Mesothelial cell of epicardium (in vitro differentiated cells): ENCODE measurements at regions not wholly inside any gene's neighbourhood (a gene's known extent, or its start where the extent isn't known, plus 50 kb on each side); places are given as distances from the start of the nearest gene placed in this dataset.

ENCODE experiments used
- DNase-seq, 2 experiments: peaks; one replicate each; pipeline ENCODE4 v3.0.0; 2021; ENCODE audit warnings: low spot score in 2 of 2; ENCODE audit not compliant: unreplicated experiment in 2 of 2
- H3K27ac Mint-ChIP-seq: 2 replicates; pipeline ENCODE4 v1.8.0; 2021; ENCODE audit warnings: mixed read lengths
- H3K27me3 Mint-ChIP-seq: 2 replicates; pipeline ENCODE4 v1.8.0; 2021; ENCODE audit warnings: low read depth, mixed read lengths
- H3K36me3 Mint-ChIP-seq: 2 replicates; pipeline ENCODE4 v1.8.0; 2021; ENCODE audit warnings: mixed read lengths
- H3K4me1 Mint-ChIP-seq: 2 replicates; pipeline ENCODE4 v1.8.0; 2021; ENCODE audit warnings: mixed read lengths
- H3K4me3 Mint-ChIP-seq: 2 replicates; pipeline ENCODE4 v1.8.0; 2021; ENCODE audit warnings: mild to moderate bottlenecking, moderate library complexity, mixed read lengths
- H3K9me3 Mint-ChIP-seq: 2 replicates; pipeline ENCODE4 v1.8.0; 2021; ENCODE audit warnings: mixed read lengths
- CTCF ChIP-seq: fragments of 200-600 bp; sonication (generic); IDR thresholded peaks from one replicate; pipeline ENCODE4 v1.5.0; 2021; ENCODE audit warnings: antibody characterized with exemption; ENCODE audit not compliant: unreplicated experiment

GRCh38 chr3:59425942-59426341 lies 376.1 kb upstream of the CFAP20DC start:
- no peaks in the 10 kb centered on the region for H3K9me3 Mint-ChIP-seq
- DNase-seq, result no peak
- H3K4me1 Mint-ChIP-seq, result peaks cover 2% of the 10 kb centered on the region
- no peak for TF ChIP-seq CTCF
- H3K27ac Mint-ChIP-seq, result no peak overlapping the region
- no peaks in the 10 kb centered on the region for H3K36me3 Mint-ChIP-seq
- H3K27me3 Mint-ChIP-seq, result peaks cover 28% of the 10 kb centered on the region
- H3K4me3 Mint-ChIP-seq, result no peak overlapping the region

- no peak for TF ChIP-seq CTCF
- H3K9me3 Mint-ChIP-seq, result no peaks in the 10 kb centered on the region
- H3K4me3 Mint-ChIP-seq, result no peak overlapping the region
- DNase-seq, result no peak
- H3K27ac Mint-ChIP-seq, result no peak overlapping the region
- H3K27me3 Mint-ChIP-seq, result peaks cover 31% of the 10 kb centered on the region
- no peaks in the 10 kb centered on the region for H3K36me3 Mint-ChIP-seq
- peaks cover 2% of the 10 kb centered on the region for H3K4me1 Mint-ChIP-seq
Observed at GRCh38 chr3:59425371-59425770, 375.5 kb upstream of the CFAP20DC start.

- TF ChIP-seq CTCF, result no peak
- no peak overlapping the region for H3K27ac Mint-ChIP-seq
- DNase-seq, result no peak
Observed at GRCh38 chr3:59424268-59425010, 374.6 kb upstream of the CFAP20DC start.

GRCh38 chr3:59423707-59424106 lies 373.9 kb upstream of the CFAP20DC start:
- peaks cover 27% of the 10 kb centered on the region for H3K27me3 Mint-ChIP-seq
- TF ChIP-seq CTCF, result no peak
- no peak for DNase-seq
- H3K27ac Mint-ChIP-seq, result no peak overlapping the region
- no peak overlapping the region for H3K4me3 Mint-ChIP-seq
- peaks cover 2% of the 10 kb centered on the region for H3K4me1 Mint-ChIP-seq
- H3K9me3 Mint-ChIP-seq, result no peaks in the 10 kb centered on the region
- H3K36me3 Mint-ChIP-seq, result no peaks in the 10 kb centered on the region

More at GRCh38 chr3:59424268-59425010, 374.6 kb upstream of the CFAP20DC start:
- H3K4me1 Mint-ChIP-seq, result peaks cover 2% of the 10 kb centered on the region
- no peaks in the 10 kb centered on the region for H3K9me3 Mint-ChIP-seq
- no peaks in the 10 kb centered on the region for H3K36me3 Mint-ChIP-seq
- peaks cover 28% of the 10 kb centered on the region for H3K27me3 Mint-ChIP-seq
- no peak overlapping the region for H3K4me3 Mint-ChIP-seq

GRCh38 chr3:59422312-59422711 lies 372.5 kb upstream of the CFAP20DC start:
- no peak overlapping the region for H3K4me3 Mint-ChIP-seq

More at GRCh38 chr3:59422312-59422711, 372.5 kb upstream of the CFAP20DC start:
- TF ChIP-seq CTCF, result no peak
- H3K36me3 Mint-ChIP-seq, result no peaks in the 10 kb centered on the region
- no peaks in the 10 kb centered on the region for H3K9me3 Mint-ChIP-seq
- no peak for DNase-seq
- peaks cover 2% of the 10 kb centered on the region for H3K4me1 Mint-ChIP-seq
- H3K27me3 Mint-ChIP-seq, result peaks cover 20% of the 10 kb centered on the region
- H3K27ac Mint-ChIP-seq, result no peak overlapping the region
